DND-41 (cell line): ENCODE measurements at regions not wholly inside any gene's neighbourhood (a gene's known extent, or its start where the extent isn't known, plus 50 kb on each side); places are given as distances from the start of the nearest gene placed in this dataset.

Source experiments
- CTCF ChIP-seq: IDR thresholded peaks from 2 replicates; pipeline ENCODE4 v1.5.1; 2012; ENCODE audit warnings: borderline replicate concordance, low read length, moderate library complexity, mild to moderate bottlenecking; ENCODE audit not compliant: poor library complexity, severe bottlenecking; ENCODE audit errors: extremely low read depth
- EZH2 ChIP-seq: IDR thresholded peaks from 3 replicates; pipeline ENCODE4 v1.6.1; 2012; ENCODE audit warnings: borderline replicate concordance, low read depth, mild to moderate bottlenecking, moderate library complexity, low read length, inconsistent platforms; ENCODE audit not compliant: severe bottlenecking

- TF ChIP-seq CTCF (no peak), EZH2 (no peak)
These were observed 159.2 kb upstream of the SLC38A2 start for GRCh38 chr12:46531804-46532203.
